H9 (cell line): ENCODE measurements at regions not wholly inside any gene's neighbourhood (a gene's known extent, or its start where the extent isn't known, plus 50 kb on each side); places are given as distances from the start of the nearest gene placed in this dataset.

Experiments
- DNase-seq: peaks from one replicate; pipeline ENCODE4 v3.0.0-alpha.2; 2017
- H2AFZ ChIP-seq: one replicate; pipeline ENCODE4 v1.6.1; 2013; ENCODE audit warnings: mild to moderate bottlenecking, low read length, control low read depth, moderate library complexity
- H2AK5ac ChIP-seq: 2 replicates; pipeline ENCODE4 v1.6.1; 2013; ENCODE audit warnings: low read length, control low read depth, mixed read lengths; ENCODE audit not compliant: insufficient read length
- H2BK120ac ChIP-seq: one replicate; pipeline ENCODE4 v1.6.1; 2013; ENCODE audit warnings: low read depth, mild to moderate bottlenecking, low read length, control low read depth, inconsistent platforms; ENCODE audit not compliant: poor library complexity, severe bottlenecking
- H2BK12ac ChIP-seq: 2 replicates; pipeline ENCODE4 v1.6.1; 2013; ENCODE audit warnings: low read length, control low read depth, mixed read lengths, low read depth; ENCODE audit not compliant: insufficient read length
- H2BK15ac ChIP-seq: 2 replicates; pipeline ENCODE4 v1.6.1; 2013; ENCODE audit warnings: low read depth, low read length, control low read depth
- H2BK20ac ChIP-seq: one replicate; pipeline ENCODE4 v1.6.1; 2013; ENCODE audit warnings: low read depth, mild to moderate bottlenecking, low read length, control low read depth, inconsistent platforms; ENCODE audit not compliant: poor library complexity, severe bottlenecking
- H2BK5ac ChIP-seq: 2 replicates; pipeline ENCODE4 v1.6.1; 2013; ENCODE audit warnings: low read length, control low read depth, mixed read lengths; ENCODE audit not compliant: insufficient read length
- H3K14ac ChIP-seq: 2 replicates; pipeline ENCODE4 v1.6.1; 2013; ENCODE audit warnings: low read length, control low read depth; ENCODE audit not compliant: insufficient read depth
- H3K18ac ChIP-seq: 2 replicates; pipeline ENCODE4 v1.6.1; 2013; ENCODE audit warnings: low read depth, mild to moderate bottlenecking, mixed read lengths, low read length, control low read depth; ENCODE audit not compliant: insufficient read length
- H3K23ac ChIP-seq: 2 replicates; pipeline ENCODE4 v1.6.1; 2013; ENCODE audit warnings: low read length, control low read depth, mixed read lengths, low read depth; ENCODE audit not compliant: insufficient read length
- H3K23me2 ChIP-seq: 2 replicates; pipeline ENCODE4 v1.6.1; 2013; ENCODE audit warnings: low read depth, mild to moderate bottlenecking, mixed read lengths, low read length, control low read depth; ENCODE audit not compliant: insufficient read length, poor library complexity, severe bottlenecking
- H3K27ac ChIP-seq: 2 replicates; pipeline ENCODE4 v1.5.1; 2013; ENCODE audit warnings: low read length, control low read depth, mixed read lengths, low read depth; ENCODE audit not compliant: insufficient read length
- H3K27me3 ChIP-seq: 2 replicates; pipeline ENCODE4 v1.6.1; 2013; ENCODE audit warnings: low read length, control low read depth, inconsistent platforms; ENCODE audit not compliant: insufficient read depth
- H3K4ac ChIP-seq: 2 replicates; pipeline ENCODE4 v1.6.1; 2013; ENCODE audit warnings: low read depth, mild to moderate bottlenecking, control low read depth, inconsistent platforms, low read length, moderate library complexity
- H3K4me1 ChIP-seq: 2 replicates; pipeline ENCODE4 v1.6.1; 2013; ENCODE audit warnings: low read length, control low read depth, inconsistent platforms; ENCODE audit not compliant: insufficient read depth
- H3K4me2 ChIP-seq: 2 replicates; pipeline ENCODE4 v1.6.1; 2013; ENCODE audit warnings: low read length, control low read depth, mixed read lengths; ENCODE audit not compliant: insufficient read length, insufficient read depth
- H3K56ac ChIP-seq: 2 replicates; pipeline ENCODE4 v1.6.1; 2013; ENCODE audit warnings: low read depth, mild to moderate bottlenecking, mixed read lengths, low read length, control low read depth; ENCODE audit not compliant: insufficient read length
- H3K79me1 ChIP-seq: 2 replicates; pipeline ENCODE4 v1.6.1; 2013; ENCODE audit warnings: low read depth, mild to moderate bottlenecking, moderate library complexity, low read length, control low read depth, inconsistent platforms; ENCODE audit not compliant: insufficient read depth, poor library complexity, severe bottlenecking
- H3K79me2 ChIP-seq: 2 replicates; pipeline ENCODE4 v1.6.1; 2013; ENCODE audit warnings: low read length, control low read depth, inconsistent platforms; ENCODE audit not compliant: insufficient read depth
- H3K9ac ChIP-seq: 2 replicates; pipeline ENCODE4 v1.6.1; 2013; ENCODE audit warnings: low read length, control low read depth, mixed read lengths; ENCODE audit not compliant: insufficient read length; ENCODE audit errors: extremely low read depth
- H3K9me3 ChIP-seq: one replicate; pipeline ENCODE4 v1.6.1; 2013; ENCODE audit warnings: low read depth, low read length, inconsistent platforms; ENCODE audit not compliant: control insufficient read depth
- H3T11ph ChIP-seq: one replicate; pipeline ENCODE4 v1.6.1; 2013; ENCODE audit warnings: mild to moderate bottlenecking, low read length, control low read depth, inconsistent platforms
- H4K20me1 ChIP-seq: one replicate; pipeline ENCODE4 v1.6.1; 2013; ENCODE audit not compliant: control insufficient read depth, insufficient read length, insufficient read depth
- H4K5ac ChIP-seq: 2 replicates; pipeline ENCODE4 v1.6.1; 2013; ENCODE audit warnings: low read depth, mild to moderate bottlenecking, mixed read lengths, low read length, control low read depth; ENCODE audit not compliant: insufficient read length
- H4K8ac ChIP-seq: replicated peaks from 2 replicates; pipeline ENCODE4 v1.6.1; 2013; ENCODE audit warnings: low read length, control low read depth, mixed read lengths, low read depth; ENCODE audit not compliant: insufficient read length
- H4K91ac ChIP-seq: 2 replicates; pipeline ENCODE4 v1.6.1; 2013; ENCODE audit warnings: low read depth, mild to moderate bottlenecking, moderate library complexity, mixed read lengths, low read length, control low read depth; ENCODE audit not compliant: insufficient read length
- H3K27ac Mint-ChIP-seq, 3 experiments: 2 replicates in 2 of 3; 3 replicates in 1 of 3; pipeline ENCODE4 v1.8.0; 2020 to 2021; ENCODE audit warnings: mixed read lengths in 3 of 3, mild to moderate bottlenecking in 1 of 3, moderate library complexity in 1 of 3
- H3K27me3 Mint-ChIP-seq: 2 replicates; pipeline ENCODE4 v1.8.0; 2021; ENCODE audit warnings: low read depth, mild to moderate bottlenecking, moderate library complexity, mixed read lengths
- H3K36me3 Mint-ChIP-seq, 3 experiments: 2 replicates in 2 of 3; 3 replicates in 1 of 3; pipeline ENCODE4 v1.8.0; 2020 to 2021; ENCODE audit warnings: low read depth in 3 of 3, mixed read lengths in 3 of 3; ENCODE audit not compliant: insufficient read depth in 1 of 3
- H3K4me1 Mint-ChIP-seq, 2 experiments: 2 replicates each; pipeline ENCODE4 v1.8.0; 2020; ENCODE audit warnings: mixed read lengths in 2 of 2
- H3K4me3 Mint-ChIP-seq, 2 experiments: 2 replicates in 1 of 2; 3 replicates in 1 of 2; pipeline ENCODE4 v1.8.0; 2020 to 2021; ENCODE audit warnings: mild to moderate bottlenecking in 2 of 2, mixed read lengths in 2 of 2, moderate library complexity in 1 of 2
- H3K9me3 Mint-ChIP-seq, 2 experiments: 2 replicates in 1 of 2; 3 replicates in 1 of 2; pipeline ENCODE4 v1.8.0; 2020; ENCODE audit warnings: mild to moderate bottlenecking in 2 of 2, mixed read lengths in 2 of 2, moderate library complexity in 1 of 2
- CTCF ChIP-seq: fragments of 200-600 bp; sonication (generic); conservative IDR thresholded peaks from 3 replicates; pipeline ENCODE4 v1.8.0; 2021; ENCODE audit warnings: antibody characterized with exemption, mild to moderate bottlenecking
- WGBS: extraction: QIAGEN DNeasy Blood & Tissue Kit; methylation state at CpG from one replicate; pipeline ENCODE4 v1.1.7; 2013; ENCODE audit warnings: missing lambda C conversion rate, low lambda C conversion rate, mixed read lengths; ENCODE audit not compliant: insufficient read length; ENCODE audit errors: extremely low coverage; 5-methylcytosine and 5-hydroxymethylcytosine counted together

- H3K9me3 ChIP-seq: no peaks in the 10 kb centered on the region
- no peak overlapping the region for H2AK5ac ChIP-seq
- no peaks in the 10 kb centered on the region for H4K20me1 ChIP-seq
- H3K27me3 Mint-ChIP-seq: no peaks in the 10 kb centered on the region; the same call in 1 of the 2 replicates
- H3K4ac ChIP-seq: no peak overlapping the region
- H3K4me3 Mint-ChIP-seq: no peak overlapping the region
- H2BK15ac ChIP-seq: no peak overlapping the region
- no peak overlapping the region for H3K14ac ChIP-seq
- no peaks in the 10 kb centered on the region for H3K23me2 ChIP-seq
- H2AFZ ChIP-seq: no peak overlapping the region
- no peaks in the 10 kb centered on the region for H3K79me2 ChIP-seq
- H4K91ac ChIP-seq: no peak overlapping the region
- no peak overlapping the region for H3K27ac Mint-ChIP-seq
- no peaks in the 10 kb centered on the region for H3K4me1 Mint-ChIP-seq
- H2BK12ac ChIP-seq: no peak overlapping the region
- no peak overlapping the region for H4K8ac ChIP-seq
- H3K4me2 ChIP-seq: no peak overlapping the region
- no CpG with 5 or more reads among the region's 2 CpGs for WGBS
- H3T11ph ChIP-seq: no peak overlapping the region
- H2BK120ac ChIP-seq: no peak overlapping the region
- no peaks in the 10 kb centered on the region for H3K36me3 Mint-ChIP-seq
- DNase-seq: no peak
- no peaks in the 10 kb centered on the region for H3K4me1 ChIP-seq
- TF ChIP-seq CTCF: no peak
- H3K79me1 ChIP-seq: no peaks in the 10 kb centered on the region
- no peak overlapping the region for H3K18ac ChIP-seq
- no peak overlapping the region for H4K5ac ChIP-seq
- H3K56ac ChIP-seq: no peak overlapping the region
- H2BK5ac ChIP-seq: no peak overlapping the region
- H3K27me3 ChIP-seq: no peaks in the 10 kb centered on the region
- no peak overlapping the region for H2BK20ac ChIP-seq
- no peak overlapping the region for H3K23ac ChIP-seq
- peaks cover 4 to 5% of the 10 kb centered on the region in 2 experiments for H3K9me3 Mint-ChIP-seq
- no peak overlapping the region for H3K27ac ChIP-seq
- no peak overlapping the region for H3K9ac ChIP-seq
Measured at GRCh38 chr14:27243365-27243764, 645.5 kb upstream of the NOVA1 start.
